HEK293T (cell line): ENCODE measurements at regions not wholly inside any gene's neighbourhood (a gene's known extent, or its start where the extent isn't known, plus 50 kb on each side); places are given as distances from the start of the nearest gene placed in this dataset.

Experiments
- FOXK2 ChIP-seq: fragments of 450-650 bp; IDR thresholded peaks from 2 replicates; pipeline ENCODE4 v1.6.1; 2016; ENCODE audit warnings: mild to moderate bottlenecking
- FOXM1 ChIP-seq: fragments of 450-650 bp; IDR thresholded peaks from 2 replicates; pipeline ENCODE4 v1.6.1; 2017; ENCODE audit warnings: mild to moderate bottlenecking, borderline replicate concordance
- SP1 ChIP-seq: fragments of 450-650 bp; IDR thresholded peaks from 2 replicates; pipeline ENCODE4 v1.6.1; 2017

DNA sequence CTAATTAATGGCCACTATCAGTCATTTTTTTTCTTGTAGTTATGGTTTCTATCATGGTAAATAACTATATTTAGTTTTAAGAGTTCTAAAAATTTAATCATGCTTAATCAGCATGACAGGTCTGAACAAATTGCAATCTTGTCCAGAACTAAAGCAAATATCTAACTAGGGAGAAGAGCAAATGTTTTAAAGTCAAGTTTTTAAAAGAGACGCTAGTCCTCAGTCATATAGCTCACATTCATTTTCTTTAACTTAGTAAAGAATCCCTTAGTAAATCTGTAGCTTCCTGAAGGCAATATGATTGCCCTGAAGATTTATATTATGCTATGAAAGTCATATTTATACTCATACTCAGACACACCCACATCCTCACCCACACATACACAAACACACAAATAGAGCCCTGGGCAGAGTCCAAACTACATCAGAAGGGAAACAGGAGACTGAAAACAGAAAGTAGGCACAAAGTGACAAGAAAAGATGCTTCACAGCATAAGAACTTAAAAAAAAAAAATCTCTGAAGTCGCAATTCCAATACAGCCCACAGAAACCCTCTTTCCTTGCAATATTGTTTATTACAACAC lies 1149.1 kb downstream of the SI start:
- TF ChIP-seq FOXK2 (no peak), FOXM1 (no peak), SP1 (no peak)
